WTC11 (cell line): ENCODE measurements at regions not wholly inside any gene's neighbourhood (a gene's known extent, or its start where the extent isn't known, plus 50 kb on each side); places are given as distances from the start of the nearest gene placed in this dataset.

Experiments used
- ATAC-seq: fragments of 200-7000 bp; cut with Tn5 transposase; 2 replicates; pipeline ENCODE4 v1.10.0; 2021; ENCODE audit warnings: mild to moderate bottlenecking, moderate library complexity
- CTCF ChIA-PET: fragments of 300-600 bp; sonication (Branson Sonifier 250); formaldehyde crosslinking; loops from one replicate; lab custom pipeline; 2021; ENCODE audit warnings: antibody characterized with exemption; lab: Charles Lee
- POLR2A ChIA-PET: fragments of 350-600 bp; sonication (Branson Sonifier 250); formaldehyde crosslinking; loops from one replicate; lab custom pipeline; 2021; ENCODE audit warnings: antibody characterized with exemption; lab: Charles Lee
- DNase-seq: peaks from one replicate; pipeline ENCODE4 v3.0.0; 2021; ENCODE audit warnings: low spot score
- H3K27ac Mint-ChIP-seq: 2 replicates; pipeline ENCODE4 v1.8.0; 2021; ENCODE audit warnings: mixed read lengths
- H3K27me3 Mint-ChIP-seq: 2 replicates; pipeline ENCODE4 v1.8.0; 2021; ENCODE audit warnings: low read depth, mild to moderate bottlenecking, moderate library complexity, mixed read lengths
- H3K36me3 Mint-ChIP-seq: 2 replicates; pipeline ENCODE4 v1.8.0; 2021; ENCODE audit warnings: mixed read lengths
- H3K4me1 Mint-ChIP-seq: 2 replicates; pipeline ENCODE4 v1.8.0; 2022; ENCODE audit warnings: mixed read lengths
- H3K4me3 Mint-ChIP-seq: 2 replicates; pipeline ENCODE4 v1.8.0; 2021; ENCODE audit warnings: mild to moderate bottlenecking, moderate library complexity, mixed read lengths
- H3K9me3 Mint-ChIP-seq: 2 replicates; pipeline ENCODE4 v1.8.0; 2021; ENCODE audit warnings: mixed read lengths
- IRF2 ChIP-seq: sonication (generic); formaldehyde crosslinking; IDR thresholded peaks from 2 replicates; pipeline ENCODE4 v1.8.0; 2022; ENCODE audit warnings: low read depth, missing genetic modification reagents, borderline replicate concordance
- KAT7 ChIP-seq: sonication (generic); formaldehyde crosslinking; IDR thresholded peaks from 2 replicates; pipeline ENCODE4 v1.8.1; 2023; ENCODE audit warnings: missing genetic modification reagents, mild to moderate bottlenecking, borderline replicate concordance
- MXD4 ChIP-seq: fragments of 250-450 bp; sonication (Bioruptor Pico); IDR thresholded peaks from 2 replicates; pipeline ENCODE4 v1.8.0; 2021; ENCODE audit warnings: mild to moderate bottlenecking, moderate library complexity, borderline replicate concordance
- NFE2L1 ChIP-seq: sonication (generic); formaldehyde crosslinking; IDR thresholded peaks from 2 replicates; pipeline ENCODE4 v1.8.1; 2023; ENCODE audit warnings: missing genetic modification reagents
- RELA ChIP-seq: sonication (generic); formaldehyde crosslinking; IDR thresholded peaks from 2 replicates; pipeline ENCODE4 v1.8.1; 2022; ENCODE audit warnings: missing genetic modification reagents, mild to moderate bottlenecking, borderline replicate concordance
- ZNF121 ChIP-seq: sonication (generic); formaldehyde crosslinking; IDR thresholded peaks from 2 replicates; pipeline ENCODE4 v1.8.0; 2023; ENCODE audit warnings: missing genetic modification reagents
- ZNF317 ChIP-seq: sonication (generic); formaldehyde crosslinking; IDR thresholded peaks from 2 replicates; pipeline ENCODE4 v1.8.1; 2023; ENCODE audit warnings: low read depth, mild to moderate bottlenecking, moderate library complexity, missing genetic modification reagents, borderline replicate concordance
- TF ChIP-seq, protein P1 (sequence below): fragments of 250-450 bp; sonication (Bioruptor Pico); IDR thresholded peaks from 2 replicates; pipeline ENCODE4 v1.9.0; 2021; ENCODE audit warnings: mild to moderate bottlenecking
- TF ChIP-seq, protein P2 (sequence below): sonication (generic); formaldehyde crosslinking; IDR thresholded peaks from 2 replicates; pipeline ENCODE4 v1.8.1; 2022; ENCODE audit warnings: low read depth, mild to moderate bottlenecking, moderate library complexity, missing genetic modification reagents, borderline replicate concordance
- TF ChIP-seq, protein P3 (sequence below): fragments of 250-450 bp; sonication (Bioruptor Pico); IDR thresholded peaks from 2 replicates; pipeline ENCODE4 v1.9.0; 2021; ENCODE audit warnings: mild to moderate bottlenecking, borderline replicate concordance
- TF ChIP-seq, protein P4 (sequence below): sonication (generic); formaldehyde crosslinking; IDR thresholded peaks from 2 replicates; pipeline ENCODE4 v1.8.0; 2022; ENCODE audit warnings: mild to moderate bottlenecking, missing genetic modification reagents
- TF ChIP-seq, protein P5 (sequence below): sonication (generic); formaldehyde crosslinking; conservative IDR thresholded peaks from 2 replicates; pipeline ENCODE4 v1.8.1; 2022; ENCODE audit warnings: mild to moderate bottlenecking, missing genetic modification reagents
- TF ChIP-seq, protein P6 (sequence below): sonication (generic); formaldehyde crosslinking; IDR thresholded peaks from 2 replicates; pipeline ENCODE4 v1.8.0; 2022; ENCODE audit warnings: mild to moderate bottlenecking, missing genetic modification reagents
- TF ChIP-seq, protein P7 (sequence below): sonication (generic); formaldehyde crosslinking; IDR thresholded peaks from 2 replicates; pipeline ENCODE4 v1.8.0; 2023; ENCODE audit warnings: missing genetic modification reagents, mild to moderate bottlenecking, borderline replicate concordance
- TF ChIP-seq, protein P8 (sequence below): sonication (generic); formaldehyde crosslinking; IDR thresholded peaks from 2 replicates; pipeline ENCODE4 v1.8.0; 2022; ENCODE audit warnings: mild to moderate bottlenecking, missing genetic modification reagents

DNA sequence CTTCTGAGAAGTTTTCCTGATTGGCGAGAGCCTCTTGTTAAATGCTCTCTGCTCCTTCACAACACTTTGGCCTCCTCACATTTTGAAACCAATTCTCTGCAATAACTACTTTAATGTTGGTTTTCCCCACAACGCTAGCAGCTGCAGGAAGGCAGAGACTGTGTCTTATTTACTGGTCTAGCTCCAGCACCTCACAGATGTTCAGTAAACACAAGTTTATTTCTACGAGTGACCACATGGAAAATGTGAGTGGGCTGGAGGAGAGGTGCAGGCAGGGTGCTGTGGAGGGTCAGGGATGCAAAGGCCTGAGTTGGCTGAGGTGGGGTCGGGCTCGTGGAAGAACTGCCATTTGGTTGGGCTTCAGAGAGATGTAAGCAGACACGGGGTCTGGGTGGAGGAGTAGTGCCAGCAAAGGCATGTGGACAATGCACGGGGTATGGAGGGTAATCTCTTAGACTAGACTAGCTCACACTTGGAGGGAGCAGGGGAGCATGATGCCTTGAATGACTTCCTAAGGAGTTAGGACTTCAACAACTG lies 117.4 kb upstream of the RTL1 start:
- CTCF ChIA-PET: no interaction called here
- H3K9me3 Mint-ChIP-seq: peaks cover 65% of the 10 kb centered on the region
- H3K36me3 Mint-ChIP-seq: peaks cover 70% of the 10 kb centered on the region
- H3K4me3 Mint-ChIP-seq: no peak overlapping the region
- no peaks in the 10 kb centered on the region for H3K27me3 Mint-ChIP-seq
- H3K4me1 Mint-ChIP-seq: peaks cover 8% of the 10 kb centered on the region
- TF ChIP-seq, protein P1, sequence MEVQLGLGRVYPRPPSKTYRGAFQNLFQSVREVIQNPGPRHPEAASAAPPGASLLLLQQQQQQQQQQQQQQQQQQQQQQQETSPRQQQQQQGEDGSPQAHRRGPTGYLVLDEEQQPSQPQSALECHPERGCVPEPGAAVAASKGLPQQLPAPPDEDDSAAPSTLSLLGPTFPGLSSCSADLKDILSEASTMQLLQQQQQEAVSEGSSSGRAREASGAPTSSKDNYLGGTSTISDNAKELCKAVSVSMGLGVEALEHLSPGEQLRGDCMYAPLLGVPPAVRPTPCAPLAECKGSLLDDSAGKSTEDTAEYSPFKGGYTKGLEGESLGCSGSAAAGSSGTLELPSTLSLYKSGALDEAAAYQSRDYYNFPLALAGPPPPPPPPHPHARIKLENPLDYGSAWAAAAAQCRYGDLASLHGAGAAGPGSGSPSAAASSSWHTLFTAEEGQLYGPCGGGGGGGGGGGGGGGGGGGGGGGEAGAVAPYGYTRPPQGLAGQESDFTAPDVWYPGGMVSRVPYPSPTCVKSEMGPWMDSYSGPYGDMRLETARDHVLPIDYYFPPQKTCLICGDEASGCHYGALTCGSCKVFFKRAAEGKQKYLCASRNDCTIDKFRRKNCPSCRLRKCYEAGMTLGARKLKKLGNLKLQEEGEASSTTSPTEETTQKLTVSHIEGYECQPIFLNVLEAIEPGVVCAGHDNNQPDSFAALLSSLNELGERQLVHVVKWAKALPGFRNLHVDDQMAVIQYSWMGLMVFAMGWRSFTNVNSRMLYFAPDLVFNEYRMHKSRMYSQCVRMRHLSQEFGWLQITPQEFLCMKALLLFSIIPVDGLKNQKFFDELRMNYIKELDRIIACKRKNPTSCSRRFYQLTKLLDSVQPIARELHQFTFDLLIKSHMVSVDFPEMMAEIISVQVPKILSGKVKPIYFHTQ (CRISPR knock-in tag): no peak
- TF ChIP-seq, protein P2, sequence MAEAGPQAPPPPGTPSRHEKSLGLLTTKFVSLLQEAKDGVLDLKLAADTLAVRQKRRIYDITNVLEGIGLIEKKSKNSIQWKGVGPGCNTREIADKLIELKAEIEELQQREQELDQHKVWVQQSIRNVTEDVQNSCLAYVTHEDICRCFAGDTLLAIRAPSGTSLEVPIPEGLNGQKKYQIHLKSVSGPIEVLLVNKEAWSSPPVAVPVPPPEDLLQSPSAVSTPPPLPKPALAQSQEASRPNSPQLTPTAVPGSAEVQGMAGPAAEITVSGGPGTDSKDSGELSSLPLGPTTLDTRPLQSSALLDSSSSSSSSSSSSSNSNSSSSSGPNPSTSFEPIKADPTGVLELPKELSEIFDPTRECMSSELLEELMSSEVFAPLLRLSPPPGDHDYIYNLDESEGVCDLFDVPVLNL (CRISPR knock-in tag): no peak
- TF ChIP-seq KAT7 (CRISPR knock-in tag): no peak
- no peak for TF ChIP-seq ZNF317 (CRISPR knock-in tag)
- TF ChIP-seq, protein P3, sequence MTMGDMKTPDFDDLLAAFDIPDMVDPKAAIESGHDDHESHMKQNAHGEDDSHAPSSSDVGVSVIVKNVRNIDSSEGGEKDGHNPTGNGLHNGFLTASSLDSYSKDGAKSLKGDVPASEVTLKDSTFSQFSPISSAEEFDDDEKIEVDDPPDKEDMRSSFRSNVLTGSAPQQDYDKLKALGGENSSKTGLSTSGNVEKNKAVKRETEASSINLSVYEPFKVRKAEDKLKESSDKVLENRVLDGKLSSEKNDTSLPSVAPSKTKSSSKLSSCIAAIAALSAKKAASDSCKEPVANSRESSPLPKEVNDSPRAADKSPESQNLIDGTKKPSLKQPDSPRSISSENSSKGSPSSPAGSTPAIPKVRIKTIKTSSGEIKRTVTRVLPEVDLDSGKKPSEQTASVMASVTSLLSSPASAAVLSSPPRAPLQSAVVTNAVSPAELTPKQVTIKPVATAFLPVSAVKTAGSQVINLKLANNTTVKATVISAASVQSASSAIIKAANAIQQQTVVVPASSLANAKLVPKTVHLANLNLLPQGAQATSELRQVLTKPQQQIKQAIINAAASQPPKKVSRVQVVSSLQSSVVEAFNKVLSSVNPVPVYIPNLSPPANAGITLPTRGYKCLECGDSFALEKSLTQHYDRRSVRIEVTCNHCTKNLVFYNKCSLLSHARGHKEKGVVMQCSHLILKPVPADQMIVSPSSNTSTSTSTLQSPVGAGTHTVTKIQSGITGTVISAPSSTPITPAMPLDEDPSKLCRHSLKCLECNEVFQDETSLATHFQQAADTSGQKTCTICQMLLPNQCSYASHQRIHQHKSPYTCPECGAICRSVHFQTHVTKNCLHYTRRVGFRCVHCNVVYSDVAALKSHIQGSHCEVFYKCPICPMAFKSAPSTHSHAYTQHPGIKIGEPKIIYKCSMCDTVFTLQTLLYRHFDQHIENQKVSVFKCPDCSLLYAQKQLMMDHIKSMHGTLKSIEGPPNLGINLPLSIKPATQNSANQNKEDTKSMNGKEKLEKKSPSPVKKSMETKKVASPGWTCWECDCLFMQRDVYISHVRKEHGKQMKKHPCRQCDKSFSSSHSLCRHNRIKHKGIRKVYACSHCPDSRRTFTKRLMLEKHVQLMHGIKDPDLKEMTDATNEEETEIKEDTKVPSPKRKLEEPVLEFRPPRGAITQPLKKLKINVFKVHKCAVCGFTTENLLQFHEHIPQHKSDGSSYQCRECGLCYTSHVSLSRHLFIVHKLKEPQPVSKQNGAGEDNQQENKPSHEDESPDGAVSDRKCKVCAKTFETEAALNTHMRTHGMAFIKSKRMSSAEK (CRISPR knock-in tag): no peak
- TF ChIP-seq, protein P4, sequence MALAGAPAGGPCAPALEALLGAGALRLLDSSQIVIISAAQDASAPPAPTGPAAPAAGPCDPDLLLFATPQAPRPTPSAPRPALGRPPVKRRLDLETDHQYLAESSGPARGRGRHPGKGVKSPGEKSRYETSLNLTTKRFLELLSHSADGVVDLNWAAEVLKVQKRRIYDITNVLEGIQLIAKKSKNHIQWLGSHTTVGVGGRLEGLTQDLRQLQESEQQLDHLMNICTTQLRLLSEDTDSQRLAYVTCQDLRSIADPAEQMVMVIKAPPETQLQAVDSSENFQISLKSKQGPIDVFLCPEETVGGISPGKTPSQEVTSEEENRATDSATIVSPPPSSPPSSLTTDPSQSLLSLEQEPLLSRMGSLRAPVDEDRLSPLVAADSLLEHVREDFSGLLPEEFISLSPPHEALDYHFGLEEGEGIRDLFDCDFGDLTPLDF (CRISPR knock-in tag): no peak
- TF ChIP-seq, protein P5, sequence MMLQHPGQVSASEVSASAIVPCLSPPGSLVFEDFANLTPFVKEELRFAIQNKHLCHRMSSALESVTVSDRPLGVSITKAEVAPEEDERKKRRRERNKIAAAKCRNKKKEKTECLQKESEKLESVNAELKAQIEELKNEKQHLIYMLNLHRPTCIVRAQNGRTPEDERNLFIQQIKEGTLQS (CRISPR knock-in tag): no peak
- TF ChIP-seq IRF2 (CRISPR knock-in tag): no peak
- TF ChIP-seq, protein P6, sequence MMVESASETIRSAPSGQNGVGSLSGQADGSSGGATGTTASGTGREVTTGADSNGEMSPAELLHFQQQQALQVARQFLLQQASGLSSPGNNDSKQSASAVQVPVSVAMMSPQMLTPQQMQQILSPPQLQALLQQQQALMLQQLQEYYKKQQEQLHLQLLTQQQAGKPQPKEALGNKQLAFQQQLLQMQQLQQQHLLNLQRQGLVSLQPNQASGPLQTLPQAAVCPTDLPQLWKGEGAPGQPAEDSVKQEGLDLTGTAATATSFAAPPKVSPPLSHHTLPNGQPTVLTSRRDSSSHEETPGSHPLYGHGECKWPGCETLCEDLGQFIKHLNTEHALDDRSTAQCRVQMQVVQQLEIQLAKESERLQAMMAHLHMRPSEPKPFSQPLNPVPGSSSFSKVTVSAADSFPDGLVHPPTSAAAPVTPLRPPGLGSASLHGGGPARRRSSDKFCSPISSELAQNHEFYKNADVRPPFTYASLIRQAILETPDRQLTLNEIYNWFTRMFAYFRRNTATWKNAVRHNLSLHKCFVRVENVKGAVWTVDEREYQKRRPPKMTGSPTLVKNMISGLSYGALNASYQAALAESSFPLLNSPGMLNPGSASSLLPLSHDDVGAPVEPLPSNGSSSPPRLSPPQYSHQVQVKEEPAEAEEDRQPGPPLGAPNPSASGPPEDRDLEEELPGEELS: no peak
- no peak for TF ChIP-seq MXD4 (CRISPR knock-in tag)
- TF ChIP-seq NFE2L1 (CRISPR knock-in tag): no peak
- ATAC-seq (no peak), DNase-seq (no peak)
- H3K27ac Mint-ChIP-seq: no peak overlapping the region
- POLR2A ChIA-PET: no interaction called here

DNA sequence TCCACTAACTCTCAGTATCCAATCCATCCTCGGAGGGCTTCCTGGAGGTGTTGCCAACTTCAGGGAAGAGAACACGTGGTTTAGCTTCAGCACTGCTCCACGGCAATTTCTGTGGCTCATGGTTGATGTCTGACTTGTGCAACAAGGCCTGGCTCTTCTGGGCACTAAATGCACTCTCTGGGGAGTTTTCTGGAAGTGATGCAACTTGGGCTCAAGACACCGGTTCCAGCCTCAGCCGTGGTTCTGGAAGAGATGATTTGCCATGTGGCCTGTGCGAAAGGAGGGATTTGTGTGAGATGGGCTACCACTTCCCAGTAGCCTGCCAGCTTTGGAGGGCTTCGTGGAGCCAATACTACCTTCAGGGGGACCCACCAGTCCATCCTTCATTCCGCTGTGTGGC lies 118.6 kb upstream of the RTL1 start:
- Mint-ChIP-seq H3K4me1 (no peaks in the 10 kb centered on the region), H3K36me3 (peaks cover 72% of the 10 kb centered on the region), H3K27me3 (no peaks in the 10 kb centered on the region), H3K27ac (no peak overlapping the region), H3K4me3 (no peak overlapping the region), H3K9me3 (peaks cover 65% of the 10 kb centered on the region)
- ChIA-PET CTCF (no interaction called here), POLR2A (no interaction called here)
- DNase-seq (peak; percentile 3), ATAC-seq (no peak)
- TF ChIP-seq, protein P7, sequence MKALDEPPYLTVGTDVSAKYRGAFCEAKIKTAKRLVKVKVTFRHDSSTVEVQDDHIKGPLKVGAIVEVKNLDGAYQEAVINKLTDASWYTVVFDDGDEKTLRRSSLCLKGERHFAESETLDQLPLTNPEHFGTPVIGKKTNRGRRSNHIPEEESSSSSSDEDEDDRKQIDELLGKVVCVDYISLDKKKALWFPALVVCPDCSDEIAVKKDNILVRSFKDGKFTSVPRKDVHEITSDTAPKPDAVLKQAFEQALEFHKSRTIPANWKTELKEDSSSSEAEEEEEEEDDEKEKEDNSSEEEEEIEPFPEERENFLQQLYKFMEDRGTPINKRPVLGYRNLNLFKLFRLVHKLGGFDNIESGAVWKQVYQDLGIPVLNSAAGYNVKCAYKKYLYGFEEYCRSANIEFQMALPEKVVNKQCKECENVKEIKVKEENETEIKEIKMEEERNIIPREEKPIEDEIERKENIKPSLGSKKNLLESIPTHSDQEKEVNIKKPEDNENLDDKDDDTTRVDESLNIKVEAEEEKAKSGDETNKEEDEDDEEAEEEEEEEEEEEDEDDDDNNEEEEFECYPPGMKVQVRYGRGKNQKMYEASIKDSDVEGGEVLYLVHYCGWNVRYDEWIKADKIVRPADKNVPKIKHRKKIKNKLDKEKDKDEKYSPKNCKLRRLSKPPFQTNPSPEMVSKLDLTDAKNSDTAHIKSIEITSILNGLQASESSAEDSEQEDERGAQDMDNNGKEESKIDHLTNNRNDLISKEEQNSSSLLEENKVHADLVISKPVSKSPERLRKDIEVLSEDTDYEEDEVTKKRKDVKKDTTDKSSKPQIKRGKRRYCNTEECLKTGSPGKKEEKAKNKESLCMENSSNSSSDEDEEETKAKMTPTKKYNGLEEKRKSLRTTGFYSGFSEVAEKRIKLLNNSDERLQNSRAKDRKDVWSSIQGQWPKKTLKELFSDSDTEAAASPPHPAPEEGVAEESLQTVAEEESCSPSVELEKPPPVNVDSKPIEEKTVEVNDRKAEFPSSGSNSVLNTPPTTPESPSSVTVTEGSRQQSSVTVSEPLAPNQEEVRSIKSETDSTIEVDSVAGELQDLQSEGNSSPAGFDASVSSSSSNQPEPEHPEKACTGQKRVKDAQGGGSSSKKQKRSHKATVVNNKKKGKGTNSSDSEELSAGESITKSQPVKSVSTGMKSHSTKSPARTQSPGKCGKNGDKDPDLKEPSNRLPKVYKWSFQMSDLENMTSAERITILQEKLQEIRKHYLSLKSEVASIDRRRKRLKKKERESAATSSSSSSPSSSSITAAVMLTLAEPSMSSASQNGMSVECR (CRISPR knock-in tag): no peak
- TF ChIP-seq, protein P8, sequence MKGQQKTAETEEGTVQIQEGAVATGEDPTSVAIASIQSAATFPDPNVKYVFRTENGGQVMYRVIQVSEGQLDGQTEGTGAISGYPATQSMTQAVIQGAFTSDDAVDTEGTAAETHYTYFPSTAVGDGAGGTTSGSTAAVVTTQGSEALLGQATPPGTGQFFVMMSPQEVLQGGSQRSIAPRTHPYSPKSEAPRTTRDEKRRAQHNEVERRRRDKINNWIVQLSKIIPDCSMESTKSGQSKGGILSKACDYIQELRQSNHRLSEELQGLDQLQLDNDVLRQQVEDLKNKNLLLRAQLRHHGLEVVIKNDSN: no peak
- TF ChIP-seq RELA (CRISPR knock-in tag) (no peak), ZNF121 (no peak)
